NCI-H1694 treated with DMSO at 0.1 percent for 48 hours (cell line): ENCODE measurements at regions not wholly inside any gene's neighbourhood (a gene's known extent, or its start where the extent isn't known, plus 50 kb on each side); places are given as distances from the start of the nearest gene placed in this dataset.
A peak's percentile ranks its signal among the peaks of the same experiment; 100 is the strongest.
"Not testable (repeated sequence)": the region's sequence is repeated elsewhere in the genome, so short reads cannot be mapped to it uniquely, and the experiment has no call there.

Experiments
- DNase-seq: peaks from one replicate; lab custom pipeline; 2025; lab: John Stamatoyannopoulos, UW

GRCh38 chr5:117143406-117143805, 568.8 kb upstream of the SEMA6A start:
- DNase-seq, result no peak

- DNase-seq, result no peak
Observed at GRCh38 chr5:117138523-117138922, 563.9 kb upstream of the SEMA6A start.

DNA sequence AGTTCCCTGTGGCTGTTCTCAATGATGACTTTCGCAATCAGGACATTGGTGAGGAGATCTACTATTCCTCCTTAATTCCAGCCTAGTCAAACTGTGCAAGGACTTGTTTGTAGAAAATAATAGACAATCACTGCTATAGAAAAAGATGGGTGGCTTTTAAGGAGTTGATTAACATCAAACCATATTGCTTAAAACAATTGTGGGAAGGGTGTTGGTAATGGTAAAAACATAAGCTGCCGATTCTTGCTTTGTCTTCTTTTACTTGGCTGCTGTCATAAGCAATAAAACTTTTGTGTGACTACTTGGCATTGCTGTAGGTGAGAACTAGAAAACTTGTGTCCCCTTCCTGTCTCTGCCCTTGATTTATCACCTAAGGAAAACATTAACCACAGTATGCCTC, 561.2 kb upstream of the SEMA6A start:
- DNase-seq, result no peak

DNA sequence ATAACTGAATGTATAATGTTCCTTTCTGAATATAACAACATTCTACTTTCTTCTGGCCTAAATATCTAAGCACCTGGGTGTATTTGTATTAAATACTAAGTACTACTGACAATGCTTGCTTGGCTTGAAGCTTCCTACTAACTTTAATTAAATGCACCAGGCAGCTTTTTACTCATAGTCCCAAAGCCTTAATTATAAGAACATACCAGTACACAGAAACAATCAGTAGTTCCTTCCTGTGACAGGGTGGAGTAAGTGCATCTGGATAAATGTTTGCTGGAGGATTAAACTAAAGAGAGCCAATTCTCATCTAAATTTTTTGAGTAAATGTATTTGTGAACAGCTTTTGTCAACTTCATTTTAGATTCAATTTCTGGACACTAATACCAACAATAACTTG, 558.6 kb upstream of the SEMA6A start:
- no peak for DNase-seq

GRCh38 chr5:117131876-117132275, 557.3 kb upstream of the SEMA6A start:
- peak; percentile 10 for DNase-seq

GRCh38 chr5:117131048-117131679, 556.5 kb upstream of the SEMA6A start:
- DNase-seq, result peak; percentile 83

- DNase-seq, result no peak
Observed at GRCh38 chr5:117118499-117118898, 543.9 kb upstream of the SEMA6A start.

- not testable (repeated sequence) for DNase-seq
Observed at GRCh38 chr5:117117314-117117713, 542.7 kb upstream of the SEMA6A start.

- no peak for DNase-seq
Observed at GRCh38 chr5:117110548-117110947, 535.9 kb upstream of the SEMA6A start.

- DNase-seq, result no peak
Observed at GRCh38 chr5:117107859-117108258, 533.2 kb upstream of the SEMA6A start.

- no peak for DNase-seq
Observed at GRCh38 chr5:117103703-117104102, 529.1 kb upstream of the SEMA6A start.

- no peak for DNase-seq
Observed at GRCh38 chr5:117102591-117102990, 528.0 kb upstream of the SEMA6A start.

- DNase-seq, result no peak
Observed at GRCh38 chr5:117100176-117100575, 525.6 kb upstream of the SEMA6A start.

DNA sequence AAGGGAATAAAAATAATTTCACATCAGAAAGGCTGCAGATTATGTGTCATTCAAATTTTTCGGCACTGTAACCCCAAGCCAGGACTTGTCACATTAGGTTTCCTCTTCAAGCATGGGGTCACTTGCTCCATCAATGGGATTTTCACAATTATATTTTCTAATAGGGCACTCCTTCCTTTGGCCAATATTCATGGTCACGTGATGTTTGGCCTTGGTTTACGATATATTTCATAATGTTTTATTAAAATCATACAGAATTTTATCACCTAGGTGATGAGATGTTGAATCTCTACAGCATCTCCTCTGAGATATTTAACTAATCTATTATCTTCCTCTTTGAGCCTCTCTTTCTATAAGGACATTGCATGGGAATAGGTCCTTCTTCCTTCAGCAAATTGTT, 523.5 kb upstream of the SEMA6A start:
- no peak for DNase-seq

DNA sequence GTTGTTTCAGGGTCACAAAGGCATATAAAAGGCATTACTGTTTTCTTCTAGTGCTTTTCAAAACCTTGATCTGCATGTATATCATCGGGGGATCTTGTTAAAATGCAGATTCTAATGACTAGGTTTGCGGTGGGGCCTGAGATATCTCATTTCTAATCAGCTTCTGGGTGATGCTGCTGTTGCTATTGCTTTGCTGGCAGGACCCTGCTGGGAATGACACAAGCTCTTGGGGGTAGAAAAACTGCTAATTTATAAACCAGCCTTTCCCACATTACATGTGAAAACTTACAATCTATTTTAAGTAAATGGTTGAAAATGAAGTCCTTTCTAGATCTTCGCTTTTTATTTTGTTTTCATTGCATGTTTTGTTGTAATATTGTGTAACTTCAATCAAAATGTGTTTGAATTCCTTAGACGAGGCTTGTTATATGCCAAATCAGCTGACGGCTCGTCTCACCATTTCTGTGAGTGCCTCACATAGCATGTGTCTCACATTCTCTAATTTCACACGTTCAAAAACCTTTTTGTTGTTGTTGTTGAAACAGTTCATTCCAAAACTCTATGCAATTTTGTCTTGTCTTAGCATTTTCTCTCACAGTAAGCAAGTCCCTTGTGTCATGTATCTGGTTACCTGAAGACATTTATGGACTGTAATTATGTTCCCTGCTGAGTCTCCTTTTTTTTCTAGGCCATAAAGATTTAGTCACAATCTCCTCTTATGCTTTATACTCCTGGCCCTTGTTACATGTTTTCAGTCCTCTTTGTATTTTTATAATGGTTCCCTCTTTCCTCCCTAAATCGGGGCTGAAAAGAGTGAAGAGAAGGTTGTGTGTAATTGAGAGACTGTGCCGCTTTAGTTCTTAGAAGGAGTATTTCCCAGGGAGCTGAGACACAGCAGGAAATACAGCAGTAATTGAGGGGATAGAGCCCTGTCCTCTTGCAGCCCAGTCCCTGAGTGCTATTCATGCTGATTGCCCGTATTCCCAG, 521.0 kb upstream of the SEMA6A start:
- no peak for DNase-seq

DNA sequence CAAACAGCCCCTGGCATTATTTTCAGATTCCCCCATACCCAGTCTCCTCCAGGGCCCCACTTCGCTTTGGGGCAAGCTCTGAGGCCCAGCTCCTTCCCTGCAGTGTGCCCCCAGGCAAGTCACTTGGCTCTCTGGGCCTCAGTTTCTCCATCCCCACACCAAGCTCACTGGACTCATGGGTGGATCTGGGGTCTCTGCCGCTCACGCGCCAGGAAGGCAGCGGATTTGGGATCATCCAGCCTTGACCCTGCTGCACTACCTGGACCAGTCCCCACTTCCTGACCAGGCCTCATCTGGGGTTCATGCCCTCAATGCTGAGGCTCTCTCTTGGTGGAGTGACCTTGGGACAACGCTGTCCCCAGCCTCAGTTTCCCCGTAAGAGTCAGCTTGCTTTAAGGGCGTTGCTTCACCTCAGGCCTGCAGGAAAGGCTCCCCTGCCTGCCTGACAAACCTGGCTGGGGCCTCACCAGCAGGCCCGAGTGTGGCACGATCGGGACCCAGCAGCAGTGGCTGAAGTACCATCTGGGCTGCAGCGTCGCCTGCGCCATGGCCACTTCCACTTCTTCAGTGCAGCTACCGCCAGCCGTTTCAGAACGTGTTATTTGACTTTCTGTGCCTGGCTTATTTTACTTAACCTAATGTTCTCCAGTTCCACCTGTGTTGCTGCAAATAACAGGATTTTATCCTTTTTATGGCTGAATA, 519.6 kb upstream of the SEMA6A start:
- DNase-seq, result no peak

GRCh38 chr5:117093653-117094052, 519.0 kb upstream of the SEMA6A start:
- no peak for DNase-seq

DNA sequence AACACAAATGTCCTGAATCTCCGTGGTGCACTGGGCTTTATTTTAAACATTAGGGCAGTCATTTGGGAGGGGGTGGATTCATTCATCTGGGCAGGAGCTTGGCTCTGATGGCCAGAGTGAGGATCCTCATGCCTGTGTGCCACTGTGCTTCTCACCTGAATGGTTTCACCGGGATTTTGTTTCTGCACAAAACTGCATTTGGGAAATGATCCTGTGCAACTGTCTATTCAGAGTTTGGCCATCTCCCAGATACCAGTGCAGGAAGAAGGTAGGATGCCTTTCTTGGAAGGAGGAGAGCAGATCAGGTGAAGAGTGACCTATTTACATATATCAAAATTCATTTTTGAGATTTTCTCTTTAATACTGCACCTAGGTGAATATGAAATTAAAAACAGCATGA, 514.4 kb upstream of the SEMA6A start:
- DNase-seq, result no peak

DNA sequence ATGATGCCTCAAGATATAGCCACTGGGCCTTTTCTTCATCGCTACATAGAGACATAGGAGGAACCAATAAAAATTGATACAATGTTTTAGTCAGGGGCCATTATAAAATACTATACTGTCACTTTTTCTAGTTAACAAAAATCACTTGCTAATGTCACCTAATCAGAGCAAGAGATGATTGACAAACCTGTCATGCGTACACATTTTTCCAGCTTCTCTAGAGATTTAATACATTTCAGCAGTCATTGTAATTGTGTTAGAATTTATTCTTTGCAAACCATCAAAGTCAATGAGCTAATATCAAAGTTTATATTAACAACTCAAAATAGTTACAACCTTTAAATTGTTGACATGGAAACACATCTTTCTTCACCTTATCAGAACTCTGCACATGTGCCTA, 513.6 kb upstream of the SEMA6A start:
- DNase-seq, result no peak

GRCh38 chr5:117084067-117084466, 509.4 kb upstream of the SEMA6A start:
- peak; percentile 1 for DNase-seq

DNA sequence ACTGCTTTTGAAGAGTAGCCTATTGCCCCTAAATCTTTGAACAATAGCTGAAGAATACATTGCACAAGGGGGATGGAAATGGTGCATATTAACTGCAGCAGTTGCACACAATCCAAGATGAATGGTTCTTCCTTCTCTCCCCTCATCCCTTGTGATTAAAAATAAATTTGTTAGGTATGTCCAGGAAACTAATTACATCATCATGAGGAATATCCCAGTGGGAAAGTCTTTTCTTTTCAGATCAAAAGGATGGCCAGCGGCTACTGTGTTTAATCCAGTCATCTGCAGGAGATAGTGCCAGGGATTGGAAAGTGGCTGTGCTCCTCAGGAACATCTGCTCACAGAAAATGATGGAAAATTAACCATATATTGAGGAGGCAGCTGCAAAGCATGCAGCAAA, 508.4 kb upstream of the SEMA6A start:
- DNase-seq, result no peak

- no peak for DNase-seq
Observed at GRCh38 chr5:117077142-117077541, 502.5 kb upstream of the SEMA6A start.

DNA sequence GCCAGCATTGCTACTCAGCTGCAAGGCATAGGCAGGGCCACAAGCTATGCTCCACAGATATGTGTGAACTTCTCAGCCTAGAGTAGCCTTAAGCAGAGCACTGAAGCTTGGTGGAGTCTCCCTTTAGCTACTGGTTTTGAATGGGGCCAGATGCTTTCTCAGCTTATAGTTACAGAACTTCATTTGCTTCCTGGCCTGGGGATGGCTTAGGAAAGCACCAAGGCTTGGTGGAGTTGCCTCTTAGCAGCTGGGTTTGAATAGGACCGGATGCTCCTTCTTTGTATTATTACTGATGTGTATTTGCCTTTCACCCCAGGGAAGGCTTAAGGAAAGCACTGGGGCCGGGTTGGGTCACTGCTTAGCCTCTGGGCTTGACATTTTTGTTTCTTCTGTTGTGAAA, 497.8 kb upstream of the SEMA6A start:
- DNase-seq, result no peak
